ENCODE measurements at regions not wholly inside any gene's neighbourhood (a gene's known extent, or its start where the extent isn't known, plus 50 kb on each side); places are given as distances from the start of the nearest gene placed in this dataset.

DNA sequence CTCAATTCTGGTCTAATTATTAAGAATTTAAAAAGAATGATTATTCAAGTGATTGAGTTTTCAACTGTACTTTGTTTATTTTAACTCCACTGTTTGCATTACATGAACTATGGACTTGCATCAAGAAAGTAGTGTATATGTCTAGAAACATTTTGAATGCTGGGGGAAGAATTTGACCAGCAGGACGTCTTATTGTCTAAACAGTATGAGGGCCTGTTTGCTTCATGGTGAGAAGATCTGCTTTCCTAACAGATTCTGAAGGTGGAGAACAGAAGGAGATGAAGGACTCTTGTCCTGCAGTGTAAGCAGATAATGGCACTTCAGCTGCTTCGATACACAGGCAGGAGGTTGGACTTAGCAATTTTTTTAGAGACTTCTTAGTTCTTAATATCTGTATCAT, 176.0 kb downstream of the DACT1 start:
- no peak overlapping the region for H3K4me3 ChIP-seq (replicated peaks in 1 of 2; ENCODE audit: low read depth in 2 of 2, low read length in 2 of 2)
- DNase-seq (ENCODE audit: low read depth in 2 of 2) = no peak
- TF ChIP-seq, protein P1, sequence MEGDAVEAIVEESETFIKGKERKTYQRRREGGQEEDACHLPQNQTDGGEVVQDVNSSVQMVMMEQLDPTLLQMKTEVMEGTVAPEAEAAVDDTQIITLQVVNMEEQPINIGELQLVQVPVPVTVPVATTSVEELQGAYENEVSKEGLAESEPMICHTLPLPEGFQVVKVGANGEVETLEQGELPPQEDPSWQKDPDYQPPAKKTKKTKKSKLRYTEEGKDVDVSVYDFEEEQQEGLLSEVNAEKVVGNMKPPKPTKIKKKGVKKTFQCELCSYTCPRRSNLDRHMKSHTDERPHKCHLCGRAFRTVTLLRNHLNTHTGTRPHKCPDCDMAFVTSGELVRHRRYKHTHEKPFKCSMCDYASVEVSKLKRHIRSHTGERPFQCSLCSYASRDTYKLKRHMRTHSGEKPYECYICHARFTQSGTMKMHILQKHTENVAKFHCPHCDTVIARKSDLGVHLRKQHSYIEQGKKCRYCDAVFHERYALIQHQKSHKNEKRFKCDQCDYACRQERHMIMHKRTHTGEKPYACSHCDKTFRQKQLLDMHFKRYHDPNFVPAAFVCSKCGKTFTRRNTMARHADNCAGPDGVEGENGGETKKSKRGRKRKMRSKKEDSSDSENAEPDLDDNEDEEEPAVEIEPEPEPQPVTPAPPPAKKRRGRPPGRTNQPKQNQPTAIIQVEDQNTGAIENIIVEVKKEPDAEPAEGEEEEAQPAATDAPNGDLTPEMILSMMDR (IDR thresholded peaks at IDR 0.05; ENCODE audit: low read depth, low read length) = no peak

DNA sequence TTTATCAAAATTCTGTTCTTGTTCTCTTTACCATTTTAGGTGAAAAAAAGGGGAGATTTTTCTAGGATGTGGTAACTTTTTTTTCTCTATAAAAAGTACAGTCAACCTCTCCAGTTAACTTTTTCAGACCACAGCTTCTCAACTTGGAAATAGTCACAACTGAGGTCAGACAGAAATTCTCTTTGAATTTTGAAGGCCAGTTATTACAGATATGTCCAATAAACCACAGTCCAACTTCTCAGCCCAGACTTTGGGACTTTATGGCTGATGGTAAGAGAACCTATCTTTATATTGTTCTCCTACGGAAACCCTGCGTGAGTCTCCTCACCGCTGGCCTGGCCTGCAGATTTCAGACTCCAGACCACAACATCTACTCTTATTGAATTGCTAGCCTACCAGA, 176.7 kb downstream of the DACT1 start:
- TF ChIP-seq, protein P1 (IDR thresholded peaks at IDR 0.05; ENCODE audit: low read depth, low read length) = no peak

DNA sequence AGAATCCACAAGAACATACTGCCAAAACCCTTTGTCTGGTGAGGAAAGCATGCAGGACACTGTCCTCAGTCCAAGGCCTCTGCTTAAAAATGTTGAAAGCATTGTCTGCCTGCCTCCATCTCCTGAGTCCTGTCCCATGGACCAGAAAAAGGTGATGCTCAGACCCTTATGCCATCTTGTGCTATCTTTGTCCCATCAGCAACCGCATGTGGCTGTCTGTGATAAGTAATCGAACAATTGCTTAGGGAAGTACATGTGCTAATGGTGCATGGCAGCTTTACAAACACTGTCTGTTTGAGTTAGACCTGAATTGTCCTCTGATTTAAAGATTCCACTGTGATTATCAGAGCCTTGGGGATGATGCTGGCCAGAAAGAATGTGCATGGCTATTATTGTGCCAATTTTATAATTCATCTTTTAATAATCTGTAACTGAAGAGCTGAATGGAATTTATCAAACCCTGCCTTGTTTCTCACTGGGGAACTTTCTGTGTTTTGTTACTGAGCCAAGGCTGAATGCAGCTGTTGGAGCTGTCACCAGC, 177.5 kb downstream of the DACT1 start:
- peak; percentile 55 to 76 for DNase-seq (ENCODE audit: low read depth in 2 of 2)
- H3K4me3 ChIP-seq (replicated peaks in 1 of 2; ENCODE audit: low read depth in 2 of 2, low read length in 2 of 2) = no peak overlapping the region
- TF ChIP-seq, protein P1 (IDR thresholded peaks at IDR 0.05; ENCODE audit: low read depth, low read length) = no peak

More for the DNA sequence above, 176.7 kb downstream of the DACT1 start:
- no peak overlapping the region for H3K4me3 ChIP-seq (replicated peaks in 1 of 2; ENCODE audit: low read depth in 2 of 2, low read length in 2 of 2)
- no peak for DNase-seq (ENCODE audit: low read depth in 2 of 2)

DNA sequence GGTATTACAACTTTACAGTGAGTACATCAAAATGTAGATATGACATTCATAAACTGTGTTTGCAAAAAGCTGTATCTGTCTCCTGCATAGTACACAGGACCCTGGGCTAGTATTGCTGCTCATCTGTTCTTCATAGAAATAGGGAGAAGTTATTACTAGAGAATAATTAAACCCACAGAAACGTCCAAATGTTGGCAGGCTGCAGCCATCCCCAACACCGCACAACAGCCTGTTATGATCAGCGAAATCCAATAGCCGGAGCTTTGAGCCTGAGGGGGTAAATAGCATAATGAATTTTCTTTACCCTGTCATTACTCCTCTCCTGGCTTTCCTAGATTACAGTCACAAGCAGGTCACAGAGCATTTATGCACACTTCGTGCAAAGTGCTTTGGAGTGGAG, 178.0 kb downstream of the DACT1 start:
- DNase-seq (ENCODE audit: low read depth in 2 of 2) = no peak
- TF ChIP-seq, protein P1 (IDR thresholded peaks at IDR 0.05; ENCODE audit: low read depth, low read length) = no peak
- no peak overlapping the region for H3K4me3 ChIP-seq (replicated peaks in 1 of 2; ENCODE audit: low read depth in 2 of 2, low read length in 2 of 2)

DNA sequence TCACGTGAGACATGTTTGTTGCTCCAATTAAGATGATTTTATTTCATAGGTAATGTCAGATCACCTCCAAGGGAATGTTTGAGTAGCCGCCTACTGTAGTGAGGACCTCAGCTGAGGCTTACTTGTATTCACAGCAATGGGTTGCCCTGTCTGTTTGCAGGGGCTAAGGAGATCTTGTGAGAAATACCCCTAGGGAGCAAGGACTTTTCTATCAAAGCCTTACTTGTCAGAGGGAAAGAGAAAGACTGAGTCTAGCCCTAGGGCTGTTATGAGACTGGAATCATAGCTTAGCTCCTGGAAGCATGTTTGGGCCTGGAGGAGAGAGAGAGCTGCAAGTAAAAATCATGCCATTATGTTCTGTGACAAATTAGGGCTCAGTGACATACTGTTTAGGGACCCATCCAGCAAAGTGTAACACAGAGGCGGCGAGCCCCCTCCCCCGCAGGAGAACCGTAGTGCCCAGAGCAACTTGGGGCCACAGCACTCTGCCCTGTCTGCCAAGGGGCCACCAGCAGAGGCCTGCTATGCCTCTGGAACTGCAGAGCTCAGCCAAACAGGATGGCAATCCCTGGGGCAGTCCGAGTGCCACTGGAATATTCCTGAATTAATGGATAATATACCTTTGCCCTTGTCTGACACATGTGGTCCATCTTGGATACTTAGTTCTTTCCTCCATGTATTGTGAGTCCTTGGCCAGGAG, 178.8 kb downstream of the DACT1 start:
- DNase-seq (ENCODE audit: low read depth in 2 of 2) = no peak
- no peak overlapping the region for H3K4me3 ChIP-seq (replicated peaks in 1 of 2; ENCODE audit: low read depth in 2 of 2, low read length in 2 of 2)
- TF ChIP-seq, protein P1 (IDR thresholded peaks at IDR 0.05; ENCODE audit: low read depth, low read length) = no peak

DNA sequence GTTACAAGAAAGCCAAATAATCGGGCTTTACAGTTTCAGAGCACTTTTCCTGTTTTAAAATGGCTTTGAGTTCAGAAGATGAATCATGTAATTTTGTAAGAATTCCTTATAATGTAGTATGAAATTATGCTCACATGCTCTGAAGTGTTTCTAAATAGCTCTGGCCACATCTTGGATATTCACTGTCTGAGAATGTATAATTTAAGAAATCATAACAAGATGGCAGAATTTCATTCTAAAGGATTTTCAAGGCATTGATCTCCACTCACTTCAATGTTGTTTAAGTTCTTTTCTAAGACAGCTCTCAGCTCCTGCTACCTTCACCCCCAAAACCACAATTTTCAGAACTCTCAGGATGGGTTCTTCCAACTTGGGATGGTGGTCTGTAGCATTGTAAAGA, 180.1 kb downstream of the DACT1 start:
- H3K4me3 ChIP-seq (replicated peaks in 1 of 2; ENCODE audit: low read depth in 2 of 2, low read length in 2 of 2) = no peak overlapping the region
- TF ChIP-seq, protein P1 (IDR thresholded peaks at IDR 0.05; ENCODE audit: low read depth, low read length) = no peak
- DNase-seq (ENCODE audit: low read depth in 2 of 2) = peak; percentile 35 to 83

All from cardiac fibroblast (primary cell).